Superior temporal gyrus (tissue), 1 donor: ENCODE measurements at regions not wholly inside any gene's neighbourhood (a gene's known extent, or its start where the extent isn't known, plus 50 kb on each side); places are given as distances from the start of the nearest gene placed in this dataset.

Source experiments
- DNase-seq: peaks from one replicate; pipeline ENCODE4 v3.0.0-alpha.2; 2016; ENCODE audit errors: extremely low spot score

DNA sequence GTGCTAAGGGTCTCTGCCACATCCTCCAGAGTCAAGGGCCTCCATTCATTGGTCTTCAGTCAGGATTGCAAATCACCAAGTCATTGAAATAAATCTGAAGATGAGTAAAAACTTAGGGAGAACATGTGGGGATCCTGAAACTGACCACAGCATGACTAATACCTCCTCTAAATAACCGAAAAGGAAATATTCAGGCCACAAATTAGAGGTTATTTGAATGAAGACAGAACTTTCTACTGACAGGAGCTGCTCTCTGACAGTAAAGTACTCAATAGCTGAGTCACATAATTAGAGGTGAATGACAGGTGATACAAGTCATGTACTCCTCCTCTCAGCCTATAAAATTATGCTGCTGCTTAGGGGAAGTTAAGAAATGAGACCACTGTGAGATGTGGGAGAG is 240.2 kb upstream of the F9 start:
- no peak for DNase-seq

- no peak for DNase-seq
Measured at GRCh38 chrX:139287155-139287924, 243.2 kb upstream of the F9 start.

GRCh38 chrX:139286342-139286741 is 244.2 kb upstream of the F9 start:
- no peak for DNase-seq

GRCh38 chrX:139267851-139268250 is 262.7 kb upstream of the F9 start:
- no peak for DNase-seq

- no peak for DNase-seq
Measured at GRCh38 chrX:139246295-139246694, 284.2 kb upstream of the F9 start.

DNA sequence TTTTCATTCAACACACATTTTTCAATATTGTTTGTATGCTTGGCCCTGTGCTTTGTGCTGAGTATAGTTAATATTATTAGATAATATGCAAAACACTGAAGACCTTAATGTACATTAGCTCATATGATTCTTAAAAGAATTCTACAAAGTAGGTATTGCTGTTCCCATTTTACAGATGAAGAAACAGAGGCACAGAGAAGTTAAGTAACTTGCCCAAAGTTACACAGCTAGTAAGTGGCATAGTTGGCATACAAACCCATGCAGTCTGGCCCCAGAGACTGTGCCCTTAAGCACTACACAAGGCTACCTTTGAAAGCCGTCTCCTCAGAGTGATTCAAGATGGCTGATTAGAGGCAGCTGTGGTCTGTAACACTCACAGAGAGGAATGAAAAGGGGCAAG is 293.4 kb upstream of the F9 start:
- DNase-seq: no peak

DNA sequence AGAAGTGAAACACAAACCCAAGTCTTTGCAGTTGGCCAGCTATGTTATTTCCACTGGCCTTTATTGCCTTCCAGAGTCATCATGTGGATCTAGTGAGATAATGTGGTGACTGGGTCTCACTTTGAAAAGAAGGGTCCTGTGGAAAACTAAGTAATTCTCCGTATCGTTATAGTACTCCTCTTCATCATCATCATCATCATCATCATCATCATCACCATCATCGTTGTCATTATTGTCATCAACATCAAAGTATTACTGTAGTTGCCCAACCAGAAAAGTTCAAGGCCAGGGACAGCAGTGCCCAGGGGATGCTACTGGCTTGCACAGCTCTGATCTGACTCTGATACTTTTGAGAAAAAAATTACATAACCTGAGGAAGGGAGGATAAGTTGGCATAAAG is 295.6 kb upstream of the F9 start:
- DNase-seq: no peak

GRCh38 chrX:139224953-139225665 is 305.4 kb upstream of the F9 start:
- no peak for DNase-seq

GRCh38 chrX:139222511-139223200 is 307.9 kb upstream of the F9 start:
- no peak for DNase-seq

DNA sequence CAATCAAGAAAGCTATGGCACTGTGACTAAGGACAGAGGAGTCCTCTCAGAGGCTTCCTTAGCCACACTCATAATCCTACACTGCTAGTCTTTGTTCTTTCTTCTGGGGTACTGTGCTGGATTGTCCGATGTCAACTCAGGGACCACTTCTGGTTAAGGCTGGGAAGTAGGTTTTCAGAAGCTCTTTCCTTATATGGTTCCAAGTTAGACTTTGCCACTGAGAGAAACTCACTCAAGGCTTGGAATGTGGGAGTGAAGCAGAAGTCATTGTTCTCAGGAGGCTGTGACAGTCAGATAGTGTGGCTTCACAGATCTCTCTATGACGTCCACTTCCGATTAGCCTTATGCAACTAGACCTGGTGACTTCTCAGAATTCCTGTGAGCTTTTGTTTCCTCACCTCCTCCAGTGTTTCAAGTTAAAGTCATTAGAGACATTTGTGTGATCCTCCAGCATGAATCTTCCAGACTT is 317.3 kb upstream of the F9 start:
- no peak for DNase-seq

GRCh38 chrX:139211568-139212182 is 318.9 kb upstream of the F9 start:
- no peak for DNase-seq

- no peak for DNase-seq
Measured at GRCh38 chrX:139209342-139209741, 321.2 kb upstream of the F9 start.

DNA sequence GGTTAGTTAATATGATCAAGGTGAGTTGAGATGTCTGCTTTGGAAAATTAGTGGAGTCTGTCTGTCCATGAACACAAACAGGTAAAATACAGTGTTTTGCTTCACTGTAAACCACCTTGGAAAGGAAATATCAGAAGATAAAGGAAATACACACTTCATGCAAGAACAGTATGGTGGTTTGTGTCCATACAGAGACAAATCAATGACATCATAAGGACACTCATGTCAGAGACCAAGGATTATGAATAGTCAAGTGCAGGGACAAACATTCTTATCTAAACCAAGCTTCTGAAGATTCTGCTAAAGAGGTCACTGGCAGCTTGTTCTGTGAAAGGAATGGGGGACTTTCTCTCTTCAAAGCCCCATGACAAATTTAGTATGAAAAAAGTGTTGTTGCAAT is 322.9 kb upstream of the F9 start:
- DNase-seq: no peak

- no peak for DNase-seq
Measured at GRCh38 chrX:139206914-139207313, 323.6 kb upstream of the F9 start.

GRCh38 chrX:139204898-139205667 is 325.5 kb upstream of the F9 start:
- no peak for DNase-seq

DNA sequence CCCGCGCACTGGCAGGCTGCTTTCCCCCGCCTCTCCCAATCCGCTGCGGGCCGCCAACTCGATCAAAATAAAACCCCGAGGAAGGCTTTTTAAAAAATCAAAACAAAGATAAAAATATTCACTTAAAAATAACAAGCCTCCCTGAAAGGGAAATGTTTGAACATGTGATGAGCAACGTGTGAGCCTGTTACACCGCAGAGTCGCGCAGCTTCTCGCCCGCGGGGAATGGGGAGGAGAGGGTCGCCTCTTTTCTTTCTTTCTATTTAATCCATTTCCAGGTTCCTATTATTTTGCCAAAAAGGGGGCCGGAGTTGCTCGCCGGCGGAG is 326.0 kb upstream of the F9 start:
- no peak for DNase-seq

- DNase-seq: no peak
Measured at GRCh38 chrX:139203651-139204570, 326.6 kb upstream of the F9 start.

DNA sequence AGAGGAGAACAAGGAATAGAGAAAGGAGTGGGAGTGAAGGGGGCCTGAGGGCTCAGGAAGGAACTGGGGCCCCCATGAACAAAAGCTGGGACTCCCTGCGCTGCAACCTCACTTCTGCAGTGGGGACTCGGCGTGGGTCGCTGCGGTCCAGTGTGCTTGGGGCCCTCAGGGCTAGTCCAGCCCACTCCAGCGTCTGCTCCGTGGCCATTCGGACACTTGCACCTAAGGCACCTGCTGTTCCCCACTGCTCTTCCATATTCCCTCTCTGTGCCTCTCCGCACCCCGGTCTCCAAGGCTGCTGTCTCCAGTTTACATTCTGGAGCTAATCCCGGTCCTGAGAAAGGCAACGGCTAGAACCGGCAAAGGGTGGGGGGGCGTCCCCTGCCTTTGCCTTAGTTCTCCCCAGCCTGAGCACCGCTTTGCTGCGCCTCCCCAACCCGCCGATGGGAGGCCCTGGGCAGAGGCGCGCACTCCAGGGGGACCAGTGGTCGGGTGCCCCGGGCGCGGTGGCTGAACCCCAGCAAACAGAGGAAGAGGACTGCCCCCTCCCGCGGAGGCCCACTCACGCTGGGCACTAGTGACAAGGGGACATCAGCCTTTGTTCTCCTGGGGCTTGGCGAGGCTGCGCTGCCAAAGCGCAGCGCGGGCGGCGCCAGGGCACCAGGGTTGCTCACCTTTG is 327.7 kb upstream of the F9 start:
- DNase-seq: no peak

- DNase-seq: no peak
Measured at GRCh38 chrX:139201924-139202323, 328.6 kb upstream of the F9 start.

DNA sequence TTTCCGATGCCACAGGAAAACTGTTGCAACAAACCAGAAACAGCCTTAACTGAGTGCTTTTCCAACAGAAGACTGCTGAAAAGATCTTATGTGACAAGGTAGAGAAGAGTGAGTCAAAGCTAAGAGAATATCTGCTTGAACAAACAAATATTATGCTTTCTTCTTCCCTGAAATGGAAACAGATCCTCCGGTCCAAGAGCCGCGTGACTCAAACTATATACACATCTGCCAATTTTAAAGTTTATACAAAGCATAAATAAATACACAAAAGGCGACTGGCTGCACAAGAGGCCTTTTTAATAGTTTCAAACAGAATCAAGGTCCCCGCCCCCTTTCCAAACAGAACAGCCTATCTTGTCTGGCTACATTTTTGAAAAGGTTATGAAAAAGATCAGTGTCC is 329.7 kb upstream of the F9 start:
- DNase-seq: no peak
